Cardiac fibroblast (primary cell): ENCODE measurements at regions not wholly inside any gene's neighbourhood (a gene's known extent, or its start where the extent isn't known, plus 50 kb on each side); places are given as distances from the start of the nearest gene placed in this dataset.
A peak's percentile ranks its signal among the peaks of the same experiment; 100 is the strongest.

Experiments used
- DNase-seq, 2 donors: peaks; one replicate each; pipeline versions ENCODE4 v3.0.0 to v3.0.0-alpha.2; 2010; ENCODE audit warnings: low read depth in 2 of 2
- H3K4me3 ChIP-seq, 2 donors: replicated peaks in 1 of 2; 1 replicate in 1 of 2; 2 replicates in 1 of 2; pipeline ENCODE4 v1.5.1; 2011; ENCODE audit warnings: low read depth in 2 of 2, low read length in 2 of 2, mild to moderate bottlenecking in 2 of 2, moderate library complexity in 1 of 2
- TF ChIP-seq, protein P1 (sequence below): IDR thresholded peaks from one replicate; pipeline ENCODE4 v1.5.1; 2011; ENCODE audit warnings: low read depth, mild to moderate bottlenecking, low read length, inconsistent platforms

DNA sequence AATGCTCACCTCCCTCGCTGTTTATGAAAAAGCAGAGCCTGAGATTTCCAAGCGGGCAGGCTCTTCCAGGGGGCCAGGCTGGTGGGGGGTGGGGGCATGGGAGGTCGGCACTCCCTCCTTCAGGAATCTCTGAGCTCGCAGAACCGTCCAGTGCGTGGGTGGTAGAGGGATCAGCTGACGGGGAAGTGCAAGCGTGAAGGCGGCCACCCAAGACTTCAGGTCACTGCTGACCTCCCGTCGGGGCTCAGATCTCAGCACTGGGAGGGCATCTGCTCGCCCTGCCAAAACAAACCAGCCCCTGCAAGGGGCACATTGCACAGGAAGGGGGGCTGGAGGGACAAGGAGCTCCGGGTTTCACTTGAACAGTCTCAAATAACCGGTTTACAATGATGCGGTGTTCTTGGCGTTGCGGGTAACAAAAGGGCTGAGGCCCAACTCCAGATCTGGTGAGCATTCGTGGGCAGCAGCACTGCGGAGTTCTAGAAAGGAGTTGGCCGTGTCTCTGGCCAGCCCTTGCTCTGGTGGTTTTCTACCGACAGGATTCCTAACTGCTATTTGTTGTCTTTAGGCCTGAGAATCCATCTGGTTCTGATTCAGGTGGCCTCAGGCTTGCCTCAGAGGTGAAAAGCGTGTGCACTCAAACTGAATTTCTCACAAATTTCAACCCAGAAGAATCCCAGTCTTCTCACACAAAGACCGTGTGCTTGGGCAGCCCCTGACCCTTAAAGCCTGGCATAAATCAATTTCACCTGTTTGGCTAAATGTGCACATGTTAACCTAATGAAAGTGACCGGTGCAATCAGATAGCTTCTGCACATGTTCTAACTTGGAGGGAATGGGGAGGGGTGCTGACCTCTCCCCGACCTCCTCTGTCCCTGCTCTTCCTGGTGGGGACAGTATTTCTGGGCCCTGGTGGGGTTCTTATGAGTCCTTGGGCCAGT is 191.6 kb downstream of the MYLK4 start:
- no peak overlapping the region for H3K4me3 ChIP-seq
- TF ChIP-seq, protein P1, sequence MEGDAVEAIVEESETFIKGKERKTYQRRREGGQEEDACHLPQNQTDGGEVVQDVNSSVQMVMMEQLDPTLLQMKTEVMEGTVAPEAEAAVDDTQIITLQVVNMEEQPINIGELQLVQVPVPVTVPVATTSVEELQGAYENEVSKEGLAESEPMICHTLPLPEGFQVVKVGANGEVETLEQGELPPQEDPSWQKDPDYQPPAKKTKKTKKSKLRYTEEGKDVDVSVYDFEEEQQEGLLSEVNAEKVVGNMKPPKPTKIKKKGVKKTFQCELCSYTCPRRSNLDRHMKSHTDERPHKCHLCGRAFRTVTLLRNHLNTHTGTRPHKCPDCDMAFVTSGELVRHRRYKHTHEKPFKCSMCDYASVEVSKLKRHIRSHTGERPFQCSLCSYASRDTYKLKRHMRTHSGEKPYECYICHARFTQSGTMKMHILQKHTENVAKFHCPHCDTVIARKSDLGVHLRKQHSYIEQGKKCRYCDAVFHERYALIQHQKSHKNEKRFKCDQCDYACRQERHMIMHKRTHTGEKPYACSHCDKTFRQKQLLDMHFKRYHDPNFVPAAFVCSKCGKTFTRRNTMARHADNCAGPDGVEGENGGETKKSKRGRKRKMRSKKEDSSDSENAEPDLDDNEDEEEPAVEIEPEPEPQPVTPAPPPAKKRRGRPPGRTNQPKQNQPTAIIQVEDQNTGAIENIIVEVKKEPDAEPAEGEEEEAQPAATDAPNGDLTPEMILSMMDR = no peak
- no peak for DNase-seq

DNA sequence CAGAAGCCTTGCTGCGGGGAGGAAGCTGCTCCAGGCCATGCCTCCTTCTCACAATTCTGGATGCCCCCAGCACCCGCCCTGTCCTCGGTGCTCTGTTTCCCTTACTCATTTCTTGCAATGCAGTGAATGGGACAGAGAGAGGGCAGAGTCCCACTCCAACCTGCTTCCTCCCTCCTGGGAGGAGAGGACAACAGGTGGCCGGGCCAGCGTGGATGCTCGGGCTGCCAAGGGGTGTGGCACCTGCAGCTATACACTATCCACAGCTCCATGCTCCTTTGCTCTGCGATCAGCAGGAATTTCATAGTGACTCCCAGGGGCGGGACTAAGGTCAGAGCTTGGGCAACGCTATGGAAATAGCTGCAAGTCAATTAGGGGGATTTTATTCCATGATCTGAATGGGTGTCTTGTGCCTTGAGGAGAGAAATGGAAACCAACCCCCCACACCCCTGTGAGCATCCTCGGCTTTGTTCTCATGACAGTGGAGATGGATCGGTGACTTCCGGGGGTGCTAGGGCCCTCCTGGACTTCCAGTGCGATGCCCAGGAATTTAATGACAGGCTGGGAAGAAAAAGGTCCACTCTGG is 192.5 kb downstream of the MYLK4 start:
- no peak overlapping the region for H3K4me3 ChIP-seq
- no peak for DNase-seq
- TF ChIP-seq, protein P1 = no peak

DNA sequence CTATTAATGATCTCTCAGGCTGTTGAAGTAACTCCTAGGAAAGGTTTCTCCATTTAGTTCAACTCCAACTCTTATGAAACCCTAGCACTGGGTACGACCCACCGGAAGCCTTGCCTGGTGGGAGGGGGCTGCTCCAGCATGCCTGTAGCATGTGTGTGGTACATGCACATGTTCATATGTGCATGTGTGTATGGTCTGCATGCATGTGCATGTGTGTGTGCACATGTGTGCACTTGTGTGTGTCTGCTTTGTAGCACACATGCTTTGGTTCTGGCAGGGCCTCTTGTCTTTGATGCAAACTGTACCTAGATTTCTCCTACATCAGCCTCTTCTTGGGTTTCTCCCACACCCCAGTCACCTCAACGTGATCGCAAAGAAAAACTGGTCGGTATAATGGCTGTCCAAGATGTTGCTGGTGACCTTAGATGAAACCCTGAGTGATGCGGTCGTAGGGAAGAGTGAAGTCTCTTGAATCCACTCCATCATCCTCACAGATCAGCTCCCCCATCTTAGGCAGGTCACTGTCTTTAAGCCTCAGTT is 193.5 kb downstream of the MYLK4 start:
- TF ChIP-seq, protein P1 = no peak
- no peak overlapping the region for H3K4me3 ChIP-seq
- DNase-seq = no peak

DNA sequence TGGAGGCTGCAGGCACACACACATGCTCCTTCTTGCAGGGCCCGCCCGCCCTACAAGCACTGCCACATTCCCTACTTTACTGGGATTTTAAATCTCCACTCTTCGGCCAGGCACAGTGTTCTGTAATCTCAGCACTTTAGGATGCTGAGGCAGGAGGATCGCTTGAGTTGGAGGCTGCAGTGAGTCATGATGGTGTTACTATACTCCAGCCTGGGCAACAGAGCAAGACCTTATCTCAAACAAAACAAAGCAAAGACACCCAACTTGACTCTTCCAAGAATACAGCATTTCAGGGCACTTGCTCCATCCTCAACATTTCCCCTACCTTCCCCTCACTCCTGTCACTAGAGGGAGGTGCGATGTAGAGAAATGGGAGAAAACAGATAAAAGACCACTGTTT is 194.0 kb downstream of the MYLK4 start:
- TF ChIP-seq, protein P1 = no peak
- peak in 1 of 2 donors; percentile 47 for DNase-seq
- H3K4me3 ChIP-seq = no peak overlapping the region

DNA sequence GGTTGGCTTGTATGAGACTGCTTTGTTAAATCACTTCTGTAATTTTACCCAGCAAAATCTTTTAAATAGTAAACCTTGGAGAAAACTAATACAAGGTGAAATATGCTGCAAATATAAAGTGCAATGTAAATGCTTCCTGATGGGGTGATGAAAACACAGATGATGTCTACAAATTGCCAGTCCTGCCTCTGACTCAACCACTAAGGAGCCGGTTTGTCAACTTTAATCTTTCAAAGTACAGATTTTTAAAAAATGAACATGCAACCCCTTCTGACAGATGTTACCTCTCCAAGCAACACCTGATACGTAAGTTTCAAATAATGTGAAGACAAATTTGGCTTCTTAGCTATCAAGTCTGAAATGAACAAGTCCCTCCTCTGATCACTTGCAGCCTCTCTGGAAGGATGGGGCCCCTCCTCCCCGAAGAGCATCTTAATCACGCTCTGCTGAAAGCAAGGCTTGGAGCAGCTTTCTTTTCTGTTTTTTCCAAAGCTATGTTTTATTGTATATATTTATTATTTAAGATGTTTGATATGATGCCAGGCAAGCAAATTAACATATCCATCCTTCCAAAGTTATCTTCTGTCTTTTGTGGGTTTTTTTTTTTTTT is 196.0 kb downstream of the MYLK4 start:
- no peak for DNase-seq
- TF ChIP-seq, protein P1 = no peak
- no peak overlapping the region for H3K4me3 ChIP-seq

DNA sequence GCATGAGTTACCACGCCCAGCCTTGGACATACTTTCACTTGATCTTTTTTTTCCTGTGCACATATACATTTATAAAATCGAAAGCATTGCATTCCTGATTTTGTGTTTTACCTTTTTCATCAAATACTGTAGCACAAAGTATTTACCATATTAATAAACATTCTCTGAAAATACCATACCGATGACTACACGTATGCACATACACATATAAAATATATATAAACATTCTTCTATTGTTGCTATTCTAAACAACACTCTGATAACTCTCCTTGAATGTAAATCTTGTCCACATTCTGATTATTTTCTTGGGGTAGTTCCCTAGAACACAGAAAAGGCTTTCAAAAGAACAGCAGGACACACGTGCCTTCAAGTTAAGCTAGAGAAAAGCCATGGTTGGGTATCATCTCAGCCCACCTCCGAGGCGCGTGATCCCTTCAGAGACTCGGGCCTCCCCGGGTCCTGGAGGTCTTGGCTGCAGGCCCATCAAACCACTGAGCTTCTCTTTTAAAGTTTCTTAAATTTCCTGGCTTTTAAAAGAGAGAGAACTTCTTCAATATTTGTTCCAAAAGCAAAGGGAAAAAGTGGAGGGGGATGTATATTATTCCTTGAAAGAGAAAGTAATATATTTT is 198.1 kb downstream of the MYLK4 start:
- no peak overlapping the region for H3K4me3 ChIP-seq
- TF ChIP-seq, protein P1 = no peak
- DNase-seq = no peak
